Stimulated activated CD4-positive, alpha-beta T cell treated with anti-CD3 and anti-CD28 coated beads, Interleukin-1b, Interleukin-23, amount 100 ng/mL, for 24 hours (primary cell): ENCODE measurements at regions not wholly inside any gene's neighbourhood (a gene's known extent, or its start where the extent isn't known, plus 50 kb on each side); places are given as distances from the start of the nearest gene placed in this dataset.

Experiments
- DNase-seq, 4 experiments: peaks; one replicate each; pipeline ENCODE4 v3.0.0-alpha.2; 2020; ENCODE audit warnings: low read depth in 4 of 4, low spot score in 1 of 4

DNA sequence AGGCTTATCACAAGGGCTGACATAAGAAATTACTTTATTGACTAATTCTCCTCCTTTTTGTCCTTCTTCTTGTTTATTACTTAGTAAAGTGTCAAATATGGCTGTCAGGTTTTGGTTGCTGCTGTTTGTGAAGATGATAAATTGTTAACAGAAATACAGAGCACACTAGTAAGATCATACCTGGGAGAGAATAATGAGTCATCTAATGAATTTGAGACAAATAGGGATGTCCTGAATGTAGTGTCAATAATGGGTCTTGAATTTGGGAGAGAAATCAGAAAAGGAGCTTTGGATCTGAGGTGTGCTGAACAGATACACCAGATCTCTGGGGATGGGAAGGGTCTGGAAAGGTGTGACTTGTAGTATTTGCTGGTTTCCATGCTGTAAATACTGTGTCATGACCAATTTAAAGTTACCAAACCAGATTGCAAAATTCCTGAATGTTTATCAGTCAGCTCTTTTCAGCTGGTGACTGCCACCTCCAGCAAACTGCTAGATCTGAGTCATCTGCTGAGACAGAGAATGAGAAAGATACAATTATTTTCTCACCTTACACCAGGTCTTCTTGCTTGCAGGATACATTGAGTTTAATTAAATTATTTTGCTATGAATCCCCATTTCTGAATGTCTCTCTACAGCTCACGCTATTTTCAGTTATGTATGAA lies 76.7 kb upstream of the SATB1 start:
- no peak for DNase-seq

DNA sequence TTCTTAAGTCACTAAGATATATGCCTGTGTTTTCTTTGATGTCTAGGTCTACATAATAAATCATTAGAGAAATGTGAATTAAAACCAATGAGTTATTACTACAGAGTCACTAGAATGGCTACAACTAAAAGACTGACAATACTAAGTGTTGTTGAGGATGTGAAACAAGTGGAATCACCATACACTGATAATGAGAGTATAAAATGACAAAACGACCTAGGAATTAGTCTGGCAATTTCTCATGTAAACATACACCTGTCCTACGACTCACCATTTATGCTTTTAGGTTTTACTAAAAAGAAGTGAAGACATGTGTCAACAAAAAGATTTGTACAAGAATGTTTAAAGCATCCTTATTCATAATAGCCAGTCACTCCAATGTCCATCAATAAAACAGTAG lies 75.2 kb upstream of the SATB1 start:
- DNase-seq = no peak

DNA sequence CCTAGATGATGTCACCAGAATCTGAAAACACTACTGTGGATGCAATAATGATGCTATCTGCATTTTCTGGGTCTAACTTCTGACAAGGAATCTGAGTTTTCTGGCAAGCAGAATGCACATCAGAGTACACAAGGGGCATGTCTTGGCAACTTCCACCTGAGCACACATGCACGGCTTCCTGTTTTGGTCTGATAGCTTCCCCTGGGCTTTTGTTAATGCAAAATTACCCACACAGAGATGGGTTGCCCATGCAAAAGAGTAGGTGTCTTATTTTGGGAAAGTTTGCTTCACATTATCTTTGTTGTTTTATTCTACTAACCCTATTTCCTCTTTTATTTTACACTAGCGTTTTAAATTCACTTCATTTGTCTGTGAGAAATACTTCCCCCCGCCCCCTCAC lies 74.2 kb upstream of the SATB1 start:
- no peak for DNase-seq

DNA sequence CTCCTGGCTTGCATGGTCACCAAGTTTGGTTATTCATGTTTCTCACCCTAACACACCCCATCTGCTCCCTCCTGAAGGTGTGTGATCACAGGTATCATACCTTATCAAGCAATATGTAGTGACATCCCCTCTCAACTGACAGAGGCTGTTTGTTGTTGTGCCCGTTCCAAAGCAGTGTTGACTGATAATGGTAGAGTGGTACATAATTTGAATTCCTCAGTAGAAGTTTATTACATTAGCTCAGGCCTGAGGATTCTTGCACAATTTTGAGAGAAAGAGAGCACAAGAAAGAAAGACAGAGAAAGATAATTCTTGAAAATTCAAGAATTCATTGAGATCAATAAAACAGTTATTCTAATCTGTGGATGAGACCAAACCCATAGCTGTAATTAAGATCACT lies 69.1 kb upstream of the SATB1 start:
- no peak for DNase-seq

DNA sequence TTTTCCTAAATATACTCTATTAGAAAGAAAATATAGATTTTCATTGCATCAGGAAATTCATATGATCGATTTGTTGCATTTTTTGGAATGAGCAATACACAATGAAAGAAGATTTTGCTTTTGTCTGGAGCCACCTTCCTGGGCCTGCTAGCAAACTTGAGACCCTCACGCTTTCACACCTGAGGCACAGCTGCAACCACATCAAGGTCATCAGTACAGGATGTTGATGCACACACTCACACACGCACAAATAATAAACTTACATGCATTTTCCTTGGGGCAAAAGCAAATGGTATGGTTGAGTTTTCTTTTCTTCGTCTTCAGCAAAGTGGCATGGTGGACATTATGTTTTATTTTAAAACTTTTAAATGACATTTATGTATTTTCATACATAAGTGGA lies 64.8 kb upstream of the SATB1 start:
- DNase-seq = no peak

DNA sequence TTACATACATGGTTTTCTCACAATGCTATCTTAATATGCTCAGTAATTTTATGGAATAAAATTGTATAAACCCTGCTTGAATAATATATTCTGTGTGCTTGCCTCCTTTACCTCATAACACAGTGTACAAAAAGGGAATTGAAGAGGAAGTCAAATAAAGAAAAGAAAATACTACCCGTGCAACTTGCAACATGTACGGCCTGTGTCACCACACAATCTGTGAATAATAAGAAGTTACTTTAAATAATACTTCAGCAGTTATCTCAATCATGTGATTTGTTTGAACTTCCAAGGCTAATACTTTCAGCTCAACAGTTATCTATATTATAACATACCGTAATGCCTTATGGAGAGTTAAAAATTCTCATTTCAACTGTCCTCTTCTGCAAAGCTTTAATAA lies 58.1 kb upstream of the SATB1 start:
- DNase-seq = no peak

DNA sequence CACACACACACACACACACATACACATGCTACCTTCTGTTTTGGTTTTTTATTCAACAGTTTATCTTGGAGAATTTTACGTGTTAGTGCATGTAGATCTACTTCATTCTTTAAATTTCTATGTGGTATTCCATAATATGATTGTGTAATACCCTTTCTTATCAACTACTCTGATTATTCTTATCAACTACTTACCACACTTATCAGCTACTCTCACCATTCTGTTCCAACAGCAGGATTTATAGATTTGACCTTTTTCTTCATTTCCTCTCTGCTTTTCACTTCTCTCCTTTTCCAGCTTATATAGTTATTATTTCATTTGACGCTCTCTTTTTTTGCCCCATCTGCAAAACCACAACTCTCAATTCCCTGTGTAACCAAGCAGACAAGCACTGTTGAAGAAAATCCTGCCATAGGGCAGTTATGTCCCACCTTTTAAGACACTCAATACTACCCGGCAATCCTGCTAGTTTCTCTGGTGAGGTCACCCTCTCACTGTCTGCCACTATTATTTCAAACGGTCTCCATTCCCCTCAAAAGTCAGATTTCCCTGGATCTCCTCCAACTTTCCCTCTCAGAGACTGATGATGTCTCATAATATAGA lies 56.9 kb upstream of the SATB1 start:
- no peak for DNase-seq

DNA sequence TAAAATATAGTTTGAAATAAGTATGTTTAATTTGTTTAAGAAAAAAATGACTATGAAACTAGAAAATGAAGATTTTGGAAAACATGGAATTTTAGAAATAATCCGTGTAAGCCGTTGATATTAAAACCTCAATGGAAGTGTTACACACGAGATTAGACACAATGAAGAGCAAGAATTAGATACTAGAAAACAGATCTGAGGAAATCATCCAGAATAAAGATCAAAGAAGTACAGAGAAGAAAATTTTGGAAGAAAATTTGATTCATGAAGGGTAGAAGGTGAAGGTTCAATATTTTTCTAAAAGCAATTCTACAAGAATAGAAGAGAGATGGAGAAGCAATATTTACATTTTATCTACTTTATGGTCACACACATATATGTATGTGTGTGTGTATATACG lies 52.5 kb upstream of the SATB1 start:
- DNase-seq = no peak
